ENCODE measurements at regions not wholly inside any gene's neighbourhood (a gene's known extent, or its start where the extent isn't known, plus 50 kb on each side); places are given as distances from the start of the nearest gene placed in this dataset.

DNA sequence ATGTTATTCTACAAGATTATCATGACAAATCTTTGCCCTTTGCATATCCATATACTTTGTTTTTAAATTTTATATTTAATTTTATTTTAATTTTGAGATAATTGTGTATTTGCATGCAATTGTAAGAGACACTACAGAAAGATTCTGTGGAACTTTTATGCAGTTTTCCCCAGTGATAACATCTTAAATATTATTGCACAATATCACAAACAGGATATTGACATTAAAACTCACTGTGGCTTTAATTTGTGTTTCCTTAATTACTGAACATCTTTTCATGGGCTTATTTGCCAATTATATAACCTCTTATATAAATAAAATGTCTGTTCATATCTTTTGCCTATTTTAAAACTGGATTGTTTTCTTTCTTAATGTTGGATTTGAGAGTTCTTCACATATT, 95.6 kb downstream of the ASCL1 start:
- TF ChIP-seq EP300 (IDR thresholded peaks at IDR 0.05; ENCODE audit: borderline replicate concordance) (no peak), TAF1 (IDR thresholded peaks at IDR 0.05; ENCODE audit: low read depth) (no peak), YY1 (IDR thresholded peaks at IDR 0.05; ENCODE audit: low read depth) (no peak), CEBPB (IDR thresholded peaks at IDR 0.05) (no peak), RAD21 (IDR thresholded peaks at IDR 0.05; ENCODE audit: low read depth) (no peak)
- TF ChIP-seq, protein P1, sequence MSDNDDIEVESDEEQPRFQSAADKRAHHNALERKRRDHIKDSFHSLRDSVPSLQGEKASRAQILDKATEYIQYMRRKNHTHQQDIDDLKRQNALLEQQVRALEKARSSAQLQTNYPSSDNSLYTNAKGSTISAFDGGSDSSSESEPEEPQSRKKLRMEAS (IDR thresholded peaks at IDR 0.05): no peak
- TF ChIP-seq, protein P2, sequence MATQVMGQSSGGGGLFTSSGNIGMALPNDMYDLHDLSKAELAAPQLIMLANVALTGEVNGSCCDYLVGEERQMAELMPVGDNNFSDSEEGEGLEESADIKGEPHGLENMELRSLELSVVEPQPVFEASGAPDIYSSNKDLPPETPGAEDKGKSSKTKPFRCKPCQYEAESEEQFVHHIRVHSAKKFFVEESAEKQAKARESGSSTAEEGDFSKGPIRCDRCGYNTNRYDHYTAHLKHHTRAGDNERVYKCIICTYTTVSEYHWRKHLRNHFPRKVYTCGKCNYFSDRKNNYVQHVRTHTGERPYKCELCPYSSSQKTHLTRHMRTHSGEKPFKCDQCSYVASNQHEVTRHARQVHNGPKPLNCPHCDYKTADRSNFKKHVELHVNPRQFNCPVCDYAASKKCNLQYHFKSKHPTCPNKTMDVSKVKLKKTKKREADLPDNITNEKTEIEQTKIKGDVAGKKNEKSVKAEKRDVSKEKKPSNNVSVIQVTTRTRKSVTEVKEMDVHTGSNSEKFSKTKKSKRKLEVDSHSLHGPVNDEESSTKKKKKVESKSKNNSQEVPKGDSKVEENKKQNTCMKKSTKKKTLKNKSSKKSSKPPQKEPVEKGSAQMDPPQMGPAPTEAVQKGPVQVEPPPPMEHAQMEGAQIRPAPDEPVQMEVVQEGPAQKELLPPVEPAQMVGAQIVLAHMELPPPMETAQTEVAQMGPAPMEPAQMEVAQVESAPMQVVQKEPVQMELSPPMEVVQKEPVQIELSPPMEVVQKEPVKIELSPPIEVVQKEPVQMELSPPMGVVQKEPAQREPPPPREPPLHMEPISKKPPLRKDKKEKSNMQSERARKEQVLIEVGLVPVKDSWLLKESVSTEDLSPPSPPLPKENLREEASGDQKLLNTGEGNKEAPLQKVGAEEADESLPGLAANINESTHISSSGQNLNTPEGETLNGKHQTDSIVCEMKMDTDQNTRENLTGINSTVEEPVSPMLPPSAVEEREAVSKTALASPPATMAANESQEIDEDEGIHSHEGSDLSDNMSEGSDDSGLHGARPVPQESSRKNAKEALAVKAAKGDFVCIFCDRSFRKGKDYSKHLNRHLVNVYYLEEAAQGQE (IDR thresholded peaks at IDR 0.05; ENCODE audit: low read depth): no peak
- TF ChIP-seq, protein P3, sequence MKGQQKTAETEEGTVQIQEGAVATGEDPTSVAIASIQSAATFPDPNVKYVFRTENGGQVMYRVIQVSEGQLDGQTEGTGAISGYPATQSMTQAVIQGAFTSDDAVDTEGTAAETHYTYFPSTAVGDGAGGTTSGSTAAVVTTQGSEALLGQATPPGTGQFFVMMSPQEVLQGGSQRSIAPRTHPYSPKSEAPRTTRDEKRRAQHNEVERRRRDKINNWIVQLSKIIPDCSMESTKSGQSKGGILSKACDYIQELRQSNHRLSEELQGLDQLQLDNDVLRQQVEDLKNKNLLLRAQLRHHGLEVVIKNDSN (IDR thresholded peaks at IDR 0.05): no peak

All from Ishikawa (cell line).